ENCODE measurements at regions not wholly inside any gene's neighbourhood (a gene's known extent, or its start where the extent isn't known, plus 50 kb on each side); places are given as distances from the start of the nearest gene placed in this dataset.
"Not testable (repeated sequence)": the region's sequence is repeated elsewhere in the genome, so short reads cannot be mapped to it uniquely, and the experiment has no call there.

GRCh38 chr22:11576740-11577139 is 3951.3 kb upstream of the OR11H1 start:
- TF ChIP-seq ZNF239 (CRISPR knock-in tag; IDR thresholded peaks at IDR 0.05); EGR1 (conservative IDR thresholded peaks at IDR 0.05); HOMEZ (CRISPR knock-in tag; IDR thresholded peaks at IDR 0.05); MCM3 (IDR thresholded peaks at IDR 0.05); ZKSCAN8 (CRISPR knock-in tag; IDR thresholded peaks at IDR 0.05); ZNF589 (CRISPR knock-in tag; IDR thresholded peaks at IDR 0.05; ENCODE audit: low read depth); ZNF197 (CRISPR knock-in tag; IDR thresholded peaks at IDR 0.05; ENCODE audit: low read depth); CTCF (IDR thresholded peaks at IDR 0.05 in 2 of 3, conservative IDR thresholded peaks at IDR 0.05 in 1 of 3; ENCODE audit: insufficient read depth in 2 of 3, low read depth in 1 of 3, low read length in 3 of 3); PATZ1 (CRISPR knock-in tag; IDR thresholded peaks at IDR 0.05; ENCODE audit: borderline replicate concordance); E2F6 (IDR thresholded peaks at IDR 0.05; ENCODE audit: borderline replicate concordance in 1 of 2, extremely low read depth in 1 of 2, insufficient read depth in 1 of 2, insufficient read length in 1 of 2, low read depth in 1 of 2, low read length in 1 of 2, poor library complexity in 1 of 2, severe bottlenecking in 1 of 2); USF2 (CRISPR knock-in tag; IDR thresholded peaks at IDR 0.05); CXXC5 (CRISPR knock-in tag; IDR thresholded peaks at IDR 0.05); POLR2A (conservative IDR thresholded peaks at IDR 0.05); TAF1 (IDR thresholded peaks at IDR 0.05; ENCODE audit: control insufficient read depth, extremely low read depth, insufficient read depth, low read length, severe bottlenecking): not testable (repeated sequence)

Measured in K562 (cell line).